T-helper 2 cell treated with Interferon-gamma antibody and Interleukin-4, amounts not matched to agents 100 ng/mL and 5 ng/mL, for 36 hours (primary cell): ENCODE measurements at regions not wholly inside any gene's neighbourhood (a gene's known extent, or its start where the extent isn't known, plus 50 kb on each side); places are given as distances from the start of the nearest gene placed in this dataset.
"Not testable (repeated sequence)": the region's sequence is repeated elsewhere in the genome, so short reads cannot be mapped to it uniquely, and the experiment has no call there.

ENCODE experiments used
- intact Hi-C: fragments of 100-400 bp; cut with micrococcal nuclease; formaldehyde crosslinking; loops from one replicate; pipeline ENCODE4 v1.15.1; 2023

DNA sequence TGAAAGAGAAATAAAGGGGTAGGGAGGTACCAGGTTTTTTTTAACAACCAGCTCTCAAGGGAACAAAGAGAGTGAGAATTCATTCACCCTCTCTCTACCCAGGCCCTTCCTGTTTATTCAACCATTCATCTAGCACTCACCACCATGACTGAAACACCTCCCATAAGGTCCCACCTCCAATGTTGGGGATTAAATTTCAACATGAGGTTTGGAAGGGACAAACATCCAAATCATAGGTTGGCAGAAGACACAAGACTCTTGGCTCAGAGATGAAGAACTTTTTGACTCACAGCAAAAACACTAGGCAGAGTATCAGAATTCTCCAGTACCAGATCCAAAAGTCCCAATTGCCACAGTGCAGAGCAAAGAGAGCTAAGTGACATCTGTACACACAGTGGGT is 186.3 kb downstream of the EDN1 start:
- intact Hi-C loops: no loop called here

DNA sequence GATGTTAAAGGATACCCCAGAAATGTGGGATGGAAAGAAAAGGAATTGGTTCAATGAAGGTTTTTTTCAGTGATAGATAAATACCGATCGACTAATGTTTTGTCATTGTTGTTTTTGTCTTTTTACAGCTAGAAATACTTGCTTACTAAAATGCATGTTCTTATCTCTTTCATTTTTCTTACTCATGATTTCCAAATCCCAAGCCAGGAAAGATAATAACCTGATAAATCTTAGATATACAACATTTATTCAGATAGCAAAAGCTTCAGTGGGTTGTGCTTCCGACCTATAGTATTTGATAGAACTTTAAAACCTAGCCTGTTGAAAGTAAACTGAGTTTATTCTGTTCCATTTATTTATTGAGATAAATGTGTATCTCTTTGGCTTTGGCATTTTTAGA is 187.5 kb downstream of the EDN1 start:
- intact Hi-C loops: no loop called here

DNA sequence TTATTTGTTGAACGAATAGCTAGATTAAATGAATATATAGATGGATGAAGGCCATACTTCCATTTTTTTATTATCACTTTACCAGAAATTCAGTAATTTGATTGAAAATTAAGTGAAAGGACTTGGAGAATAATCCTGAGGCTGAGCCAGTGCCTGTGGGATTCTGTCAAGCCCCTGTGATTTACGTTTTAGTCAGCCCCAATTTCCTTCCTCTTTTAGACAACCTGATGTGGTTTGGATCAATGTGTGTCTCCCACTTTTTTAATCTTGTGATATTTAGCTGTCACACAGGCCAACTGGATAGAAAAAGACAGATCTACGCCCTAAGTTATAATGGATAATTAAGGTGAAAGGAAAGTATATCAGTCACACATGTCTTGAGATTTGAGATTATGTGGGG is 188.8 kb downstream of the EDN1 start:
- intact Hi-C loops: no loop called here

DNA sequence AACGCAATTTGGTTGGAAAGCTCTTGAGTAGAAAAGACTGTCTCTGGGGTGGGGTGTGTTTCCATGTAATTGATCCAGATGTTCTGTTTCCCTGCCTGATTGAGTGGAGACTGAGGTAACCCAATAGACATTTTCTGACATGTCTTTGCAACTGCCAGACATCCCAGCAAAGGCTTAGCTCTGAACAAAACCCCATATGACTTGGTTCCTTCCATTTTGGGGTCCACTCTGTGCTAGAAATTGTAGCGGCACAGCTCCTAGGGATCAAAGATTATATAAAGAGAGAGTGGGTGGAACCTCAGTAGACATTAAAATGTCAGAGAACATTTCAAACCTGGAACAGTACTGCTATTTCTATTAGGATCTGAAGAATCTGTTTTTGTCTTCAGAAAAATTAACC is 189.3 kb downstream of the EDN1 start:
- intact Hi-C loops: no loop called here

DNA sequence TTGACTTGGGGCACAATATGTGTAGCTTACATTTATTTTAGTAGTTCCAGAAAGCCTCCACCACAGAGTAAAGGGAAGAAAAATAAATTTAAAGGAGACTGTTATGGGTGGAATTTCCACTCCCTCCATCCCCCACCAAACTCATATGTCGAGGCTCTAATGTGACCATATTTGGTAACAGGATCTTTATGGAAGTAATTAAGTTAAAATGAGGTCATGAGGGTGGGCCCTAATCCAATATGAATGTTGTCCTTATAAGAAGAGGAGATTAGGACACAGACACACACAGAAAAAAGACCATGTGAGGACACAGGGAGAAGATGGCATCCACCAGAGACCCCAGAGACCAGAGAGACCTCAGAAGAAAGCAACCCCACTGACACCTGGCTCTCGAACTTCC is 189.7 kb downstream of the EDN1 start:
- intact Hi-C loops: no loop called here

DNA sequence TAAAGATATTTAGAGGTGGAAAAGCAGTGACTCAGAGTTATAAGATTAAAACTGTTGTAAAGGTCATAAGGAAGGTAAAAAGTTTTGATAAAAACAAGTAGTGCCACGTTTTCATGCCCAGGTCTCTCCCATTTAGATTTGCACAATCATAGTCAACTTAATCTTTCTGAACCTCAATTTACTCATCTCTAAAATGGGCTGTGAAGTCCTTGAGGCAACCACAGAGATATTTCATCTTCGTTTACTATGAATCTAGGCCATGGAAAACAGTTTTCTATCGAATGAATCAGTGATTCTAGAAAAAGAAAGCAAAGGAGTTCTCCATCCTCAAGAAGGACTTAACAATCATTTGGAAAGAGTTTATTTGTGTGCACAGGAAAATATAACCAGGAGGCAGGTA is 190.2 kb downstream of the EDN1 start:
- intact Hi-C loops: no loop called here

DNA sequence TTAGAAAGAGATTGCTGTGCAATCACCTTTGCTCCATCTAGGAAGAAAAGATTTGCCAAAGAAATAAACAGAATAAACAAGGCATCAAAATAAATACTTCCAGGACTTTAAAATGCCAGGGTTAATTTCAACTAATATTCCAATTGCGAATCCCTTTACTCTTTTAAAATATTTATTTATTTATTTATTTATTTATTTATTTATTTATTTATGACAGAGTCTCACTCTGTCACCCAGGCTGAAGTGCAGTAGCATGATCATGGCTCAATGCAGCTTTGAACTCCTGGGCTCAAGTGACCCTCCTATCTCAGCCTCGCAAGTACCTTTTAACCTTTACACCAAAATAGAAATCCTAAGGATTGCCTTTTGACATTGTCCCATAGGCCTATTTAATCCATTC is 191.1 kb downstream of the EDN1 start:
- intact Hi-C loops: no loop called here

DNA sequence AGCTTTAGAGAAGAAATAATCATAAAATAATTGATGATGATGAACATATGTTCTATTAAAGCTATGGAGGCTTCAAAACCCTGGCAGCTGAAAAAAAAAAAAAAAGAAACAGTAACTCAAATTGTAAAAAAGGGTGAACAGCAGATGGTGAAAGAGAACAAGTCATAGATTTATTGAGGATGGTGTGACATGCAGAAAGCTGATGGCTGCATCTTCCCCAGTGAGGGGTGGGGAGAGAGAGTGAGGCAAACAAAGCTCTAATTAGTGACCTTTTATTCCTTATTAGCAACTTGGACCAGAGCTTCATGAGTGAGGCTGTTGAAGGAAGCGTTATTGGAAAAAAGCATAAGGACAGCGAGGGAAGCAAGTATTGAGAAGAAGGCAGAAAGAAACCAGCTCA is 191.7 kb downstream of the EDN1 start:
- intact Hi-C loops: no loop called here

DNA sequence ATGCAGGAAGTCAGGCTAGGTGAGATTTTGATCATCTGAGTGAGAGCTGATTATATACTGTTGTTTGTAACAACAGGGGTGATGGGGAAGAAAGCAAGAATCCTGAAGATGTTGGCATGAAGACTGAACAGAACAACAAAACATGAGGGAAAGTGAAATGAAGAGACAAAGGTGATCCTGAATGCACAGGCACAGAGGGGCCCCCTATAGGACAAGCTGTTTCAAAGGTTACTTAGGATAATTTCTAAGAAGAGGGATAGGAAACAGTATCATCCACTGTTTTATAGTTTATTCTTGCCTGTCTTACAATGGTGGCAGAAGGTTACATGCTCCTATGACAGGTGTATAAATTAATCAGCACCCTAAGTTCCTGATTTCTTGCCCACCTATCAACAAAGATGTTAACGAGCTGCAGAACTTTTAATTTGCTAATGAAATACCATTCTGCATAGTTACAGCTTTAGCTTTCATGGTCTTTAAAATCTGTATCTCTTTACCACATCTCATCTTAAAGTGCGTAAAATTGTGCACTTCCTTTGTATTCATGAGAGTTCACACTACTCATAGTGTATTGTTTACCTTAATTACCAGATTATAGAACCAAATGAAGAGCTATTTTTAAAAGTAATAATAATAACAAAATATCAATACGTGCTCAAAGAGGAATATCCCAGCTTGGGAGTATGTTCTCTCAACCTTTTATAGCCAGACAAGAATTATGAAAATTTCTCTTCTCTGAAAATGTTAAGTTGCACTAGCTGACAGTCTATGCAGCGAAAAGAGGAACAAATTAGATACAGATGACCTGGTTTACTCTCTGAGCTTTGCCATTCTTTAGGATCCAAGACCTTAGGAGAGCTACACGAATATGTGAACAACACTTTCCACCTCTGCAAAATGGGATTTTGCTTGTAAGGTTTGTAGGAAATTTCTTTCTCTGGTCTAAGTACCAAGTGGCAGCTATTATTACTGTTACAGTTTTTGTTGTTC is 192.5 kb downstream of the EDN1 start:
- intact Hi-C loops: no loop called here

DNA sequence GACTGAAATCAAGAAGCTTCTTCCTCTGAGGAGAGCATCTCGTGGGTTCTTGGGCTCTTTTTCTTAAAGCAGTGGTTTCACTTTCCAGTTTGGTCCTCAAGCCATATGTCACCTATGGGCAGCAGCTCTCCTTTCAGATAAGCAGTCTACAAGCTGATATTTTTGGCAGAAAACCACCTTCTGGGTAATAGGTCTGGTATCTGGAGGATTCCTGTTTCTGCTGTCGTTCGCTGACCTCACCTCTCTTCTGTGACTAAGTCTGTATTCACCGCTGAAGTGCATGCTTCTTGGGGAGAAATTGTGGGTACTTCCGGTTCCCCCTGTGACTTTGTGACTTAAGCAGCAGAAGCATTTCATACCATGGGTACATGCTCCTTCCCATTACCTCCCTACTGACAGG is 193.6 kb downstream of the EDN1 start:
- intact Hi-C loops: no loop called here

DNA sequence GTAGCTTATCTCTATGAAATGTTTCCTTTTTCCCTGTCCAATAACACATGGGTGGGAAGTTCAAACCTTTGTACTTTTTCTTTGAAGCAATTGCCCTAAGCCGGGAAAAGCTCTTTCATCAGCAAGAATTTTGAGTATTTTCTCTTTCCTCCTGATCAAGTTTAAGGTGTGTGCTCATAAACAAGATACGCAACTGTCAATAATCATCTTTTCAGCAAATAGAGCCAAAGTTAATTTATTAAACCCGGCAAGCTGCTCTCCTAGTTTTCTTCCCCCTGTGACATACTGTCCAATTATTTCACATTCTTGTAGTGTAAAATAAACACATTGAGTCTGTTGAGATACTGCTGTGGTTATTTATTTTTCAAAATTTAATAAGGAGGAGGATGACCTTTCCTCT is 194.4 kb downstream of the EDN1 start:
- intact Hi-C loops: no loop called here

DNA sequence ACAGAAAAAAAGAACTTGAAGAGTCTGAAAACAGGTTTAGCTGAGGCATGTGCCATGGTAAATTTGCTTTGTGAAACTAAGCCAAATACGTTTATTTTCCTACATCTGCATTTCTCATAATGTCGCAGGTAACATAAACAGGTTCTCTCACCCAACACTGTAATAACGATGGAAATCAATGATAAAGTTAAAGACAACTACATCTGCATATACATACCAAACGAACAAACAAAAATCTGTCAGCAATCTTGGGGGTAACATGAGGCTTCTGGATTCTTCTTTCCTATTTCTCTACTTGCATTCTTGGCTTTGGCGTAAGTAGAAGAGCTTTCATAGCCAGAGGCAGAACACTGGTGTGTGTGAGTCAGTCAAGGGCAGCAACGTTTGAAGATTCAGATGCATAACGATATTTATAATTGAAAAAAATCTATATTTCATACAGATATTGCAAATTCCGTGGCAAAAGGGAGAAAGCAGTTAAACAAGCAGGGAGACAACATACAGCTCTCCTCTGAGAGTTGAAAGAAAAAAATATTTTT is 195.1 kb downstream of the EDN1 start:
- intact Hi-C loops: no loop called here

DNA sequence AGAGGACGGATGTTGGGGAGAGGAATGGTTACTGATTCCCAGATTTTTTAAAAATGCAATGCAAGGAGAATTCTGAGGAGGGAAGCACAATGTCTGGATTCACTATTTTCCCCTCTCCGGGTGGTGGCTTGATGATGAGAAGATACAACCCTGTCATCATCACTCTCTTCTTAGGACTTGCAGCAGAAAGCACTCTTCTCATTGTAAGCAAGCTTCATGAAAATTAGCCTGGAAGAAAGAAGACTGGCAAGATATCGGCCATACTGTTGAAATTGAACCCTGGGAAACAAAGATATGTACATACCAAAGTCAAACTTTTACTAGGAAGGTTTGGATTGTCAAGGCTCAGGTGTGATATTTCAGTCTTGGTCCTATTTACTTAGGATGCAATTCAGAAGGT is 195.7 kb downstream of the EDN1 start:
- intact Hi-C loops: no loop called here

DNA sequence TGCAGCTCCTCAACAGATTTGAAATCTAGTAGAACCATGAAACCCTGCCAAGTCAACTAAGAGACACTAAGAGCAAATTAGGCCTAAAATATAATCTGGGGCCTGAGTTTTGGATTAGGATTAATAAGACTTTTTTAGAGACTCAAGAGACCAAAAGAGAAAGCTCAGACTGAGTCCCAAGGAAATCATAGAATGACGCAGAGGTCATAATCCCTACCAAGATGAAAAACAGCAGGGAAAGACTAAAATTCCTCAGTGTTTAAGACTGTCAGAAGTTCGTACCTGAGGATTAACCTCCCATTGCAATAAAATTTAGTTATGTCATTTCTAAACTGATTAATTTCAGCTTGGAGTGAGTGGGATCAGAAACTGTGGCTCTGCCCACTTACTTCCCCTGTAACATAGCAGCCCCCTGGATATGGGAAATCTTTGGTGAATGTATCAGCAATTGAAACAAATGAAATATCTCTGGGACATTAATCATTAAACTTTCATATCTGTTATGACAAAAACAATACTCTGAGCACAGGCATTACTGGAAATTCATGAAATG is 200.3 kb downstream of the EDN1 start:
- intact Hi-C loops: no loop called here

DNA sequence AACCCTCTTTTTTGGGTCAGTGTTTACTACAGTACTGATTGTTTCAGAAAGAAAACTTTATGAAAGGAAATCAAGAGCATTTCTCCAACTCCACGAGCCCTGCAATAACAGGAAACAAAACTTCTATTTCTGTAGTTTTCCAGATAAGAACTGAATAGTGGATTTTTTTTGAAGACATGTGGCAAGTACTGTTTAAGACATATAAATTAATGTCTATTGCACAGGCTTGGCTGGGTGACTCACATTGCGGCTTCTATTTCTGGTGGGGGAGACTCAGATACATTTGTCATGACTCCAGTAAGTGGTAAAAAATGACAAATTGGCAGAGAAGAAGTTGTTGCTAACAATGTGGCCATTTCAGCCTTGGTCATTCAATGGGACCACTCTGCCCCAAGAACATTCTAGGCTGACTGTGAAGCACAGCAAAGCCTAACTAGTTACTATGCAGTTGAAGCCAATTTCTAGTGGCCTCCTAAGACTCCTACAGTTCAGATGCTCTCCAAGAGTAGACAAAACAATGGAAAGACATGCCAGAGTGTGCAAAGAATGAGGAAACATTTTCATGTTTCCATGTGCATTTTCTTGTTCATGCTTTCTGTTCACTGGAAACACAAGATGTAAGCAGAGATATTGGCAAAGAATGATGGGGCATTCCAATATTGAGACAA is 200.9 kb downstream of the EDN1 start:
- intact Hi-C loops: no loop called here

DNA sequence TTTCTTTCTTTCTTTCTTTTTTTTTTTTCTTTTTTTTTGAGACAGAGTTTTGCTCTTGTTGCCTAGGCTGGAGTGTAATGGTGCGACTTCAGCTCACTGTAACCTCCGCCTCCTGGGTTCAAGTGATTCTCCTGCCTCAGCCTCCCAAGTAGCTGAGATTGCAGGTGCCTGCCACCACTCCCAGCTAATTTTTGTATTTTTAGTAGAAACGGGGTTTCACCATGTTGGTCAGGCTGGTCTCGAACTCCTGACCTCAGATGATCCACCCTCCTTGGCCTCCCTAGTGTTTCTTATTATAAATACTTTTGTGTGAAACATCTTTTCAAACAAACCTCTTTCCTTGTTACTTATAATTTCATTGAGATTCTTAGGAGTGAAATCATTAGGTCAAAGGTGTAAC is 202.8 kb downstream of the EDN1 start:
- intact Hi-C loops: not testable (repeated sequence)

DNA sequence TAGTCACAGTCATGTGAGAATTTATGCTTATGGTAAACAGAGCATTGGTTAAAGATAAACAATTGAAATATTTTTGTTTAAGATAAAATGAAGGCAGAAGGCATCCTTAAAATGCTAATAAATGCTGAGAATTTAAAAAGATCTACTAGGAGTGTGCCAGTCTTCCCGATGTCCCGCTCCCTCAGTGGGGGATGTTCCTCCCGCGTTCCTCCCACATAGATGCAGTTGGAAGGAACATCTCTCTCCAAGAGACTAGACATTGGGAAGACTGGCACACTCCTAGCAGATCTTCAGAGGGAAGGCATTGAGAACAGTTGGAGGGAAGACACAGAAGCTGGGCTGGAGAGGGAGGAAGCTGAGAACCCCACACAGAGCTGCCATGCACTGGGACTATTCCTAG is 203.3 kb downstream of the EDN1 start:
- intact Hi-C loops: no loop called here

DNA sequence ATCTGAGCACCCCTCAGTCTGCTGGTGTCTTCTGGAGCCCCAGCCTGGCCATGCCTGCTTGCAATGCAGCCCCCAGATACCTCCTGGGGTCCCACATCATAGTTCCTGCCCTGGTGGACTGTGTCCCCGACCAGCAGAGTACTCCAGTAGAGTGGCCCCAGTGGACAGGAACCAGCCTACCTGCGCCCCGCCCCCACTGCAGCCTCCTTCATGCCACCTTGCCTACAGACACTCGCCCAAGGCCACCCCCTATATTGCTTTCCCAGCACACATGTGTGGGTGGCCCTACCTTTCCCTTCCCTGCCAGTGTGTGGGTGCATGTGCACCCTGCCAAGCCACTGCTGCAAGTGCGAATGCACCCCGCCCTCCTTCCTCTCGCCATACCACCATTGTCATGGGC is 204.0 kb downstream of the EDN1 start:
- intact Hi-C loops: no loop called here

DNA sequence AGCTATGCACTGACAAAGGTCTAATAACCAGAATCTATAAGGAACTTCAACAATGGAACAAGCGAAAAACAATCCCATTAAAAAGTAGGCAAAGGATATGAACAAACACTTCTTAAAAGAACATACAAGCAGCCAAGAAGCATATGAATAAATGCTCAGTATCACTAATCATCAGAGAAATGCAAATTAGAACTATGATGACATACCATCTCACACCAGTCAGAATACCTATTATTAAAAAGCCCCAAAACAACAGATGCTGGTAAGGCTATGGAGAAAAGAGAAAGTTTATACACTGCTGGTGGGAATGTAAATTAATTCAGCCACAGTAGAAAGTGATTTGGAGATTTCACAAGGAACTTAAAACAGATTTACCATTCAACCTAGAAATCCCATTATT is 211.8 kb downstream of the EDN1 start:
- intact Hi-C loops: no loop called here

DNA sequence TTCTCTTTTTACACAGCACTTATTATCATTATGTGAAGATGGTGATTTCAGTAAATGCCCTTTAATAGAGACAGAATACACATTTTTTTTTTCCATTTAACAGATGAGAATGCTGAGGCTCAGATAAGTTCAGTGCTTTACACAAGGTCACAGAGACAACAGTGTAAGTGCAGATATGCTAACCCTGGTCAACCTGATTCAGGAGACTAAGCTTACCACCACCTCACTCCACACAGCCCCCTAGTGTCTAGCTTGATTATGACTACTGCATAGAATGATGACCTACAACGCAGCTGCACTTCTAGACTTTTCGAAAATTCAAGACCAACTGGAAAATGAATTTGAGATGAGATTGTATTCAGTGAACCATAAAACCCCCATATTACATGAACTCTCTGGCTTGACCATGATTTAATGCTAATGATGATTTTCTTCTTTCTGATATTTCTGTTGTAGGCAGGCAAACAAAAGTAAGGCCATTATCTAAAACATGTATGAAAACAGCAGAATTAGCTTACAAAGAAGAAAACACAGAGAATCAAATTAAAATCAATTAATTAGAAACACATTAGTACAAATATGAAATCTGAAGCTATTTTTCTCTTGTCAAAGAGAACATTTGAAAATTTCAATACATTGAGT is 212.1 kb upstream of the PHACTR1 start:
- intact Hi-C loops: no loop called here

DNA sequence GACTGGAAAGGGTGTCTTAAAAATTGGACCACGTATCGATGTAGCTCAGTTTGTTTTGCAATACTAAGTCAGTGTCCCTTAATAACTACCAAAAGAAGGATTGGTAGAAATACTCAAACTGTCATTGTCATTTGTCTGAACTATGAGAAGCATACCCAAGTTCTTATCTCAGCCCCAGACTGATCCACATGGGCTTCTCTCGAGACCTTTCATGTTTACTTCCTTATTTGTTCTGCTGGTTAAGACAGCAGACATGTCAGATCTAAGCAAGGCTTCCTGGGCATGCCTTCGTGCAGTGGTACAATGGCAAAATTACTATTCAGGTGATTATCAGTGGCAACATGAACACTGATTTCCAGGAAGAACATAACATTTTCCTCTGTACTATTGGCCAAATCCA is 211.1 kb upstream of the PHACTR1 start:
- intact Hi-C loops: no loop called here

DNA sequence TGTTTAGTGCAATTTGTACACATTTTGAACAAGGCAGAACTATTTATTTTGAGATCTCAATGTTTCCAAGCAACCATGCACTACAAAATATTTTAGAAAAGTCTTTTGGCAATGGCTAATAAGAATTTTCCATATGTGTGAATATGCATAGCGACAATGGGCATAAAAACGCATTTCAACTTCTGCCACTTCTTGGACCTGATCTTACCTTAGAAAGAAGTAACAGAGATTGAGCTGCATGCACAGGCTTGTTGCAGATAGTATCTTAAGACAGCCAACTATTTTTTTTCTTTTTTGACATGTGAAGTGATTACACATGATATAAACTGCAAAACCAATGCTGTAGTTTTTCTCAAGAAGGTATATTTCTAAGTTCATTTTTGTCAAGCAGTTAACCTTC is 210.4 kb upstream of the PHACTR1 start:
- intact Hi-C loops: no loop called here
